ENCODE measurements at regions not wholly inside any gene's neighbourhood (a gene's known extent, or its start where the extent isn't known, plus 50 kb on each side); places are given as distances from the start of the nearest gene placed in this dataset.

GRCh38 chr9:107855164-107855563 lies 365.6 kb upstream of the KLF4 start:
- no peak overlapping the region for H3K4me3 ChIP-seq
- intact Hi-C loops (cut with DNase I; ENCODE audit: low total_unique reads), result no loop called here
- H3K4me1 ChIP-seq, result no peaks in the 10 kb centered on the region
- 97 to 100% (median 98%) methylated on average over 1 of the region's 1 CpG for WGBS, 5 donors
- H3K36me3 ChIP-seq, result no peaks in the 10 kb centered on the region
- TF ChIP-seq, protein P1, sequence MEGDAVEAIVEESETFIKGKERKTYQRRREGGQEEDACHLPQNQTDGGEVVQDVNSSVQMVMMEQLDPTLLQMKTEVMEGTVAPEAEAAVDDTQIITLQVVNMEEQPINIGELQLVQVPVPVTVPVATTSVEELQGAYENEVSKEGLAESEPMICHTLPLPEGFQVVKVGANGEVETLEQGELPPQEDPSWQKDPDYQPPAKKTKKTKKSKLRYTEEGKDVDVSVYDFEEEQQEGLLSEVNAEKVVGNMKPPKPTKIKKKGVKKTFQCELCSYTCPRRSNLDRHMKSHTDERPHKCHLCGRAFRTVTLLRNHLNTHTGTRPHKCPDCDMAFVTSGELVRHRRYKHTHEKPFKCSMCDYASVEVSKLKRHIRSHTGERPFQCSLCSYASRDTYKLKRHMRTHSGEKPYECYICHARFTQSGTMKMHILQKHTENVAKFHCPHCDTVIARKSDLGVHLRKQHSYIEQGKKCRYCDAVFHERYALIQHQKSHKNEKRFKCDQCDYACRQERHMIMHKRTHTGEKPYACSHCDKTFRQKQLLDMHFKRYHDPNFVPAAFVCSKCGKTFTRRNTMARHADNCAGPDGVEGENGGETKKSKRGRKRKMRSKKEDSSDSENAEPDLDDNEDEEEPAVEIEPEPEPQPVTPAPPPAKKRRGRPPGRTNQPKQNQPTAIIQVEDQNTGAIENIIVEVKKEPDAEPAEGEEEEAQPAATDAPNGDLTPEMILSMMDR (IDR thresholded peaks at IDR 0.05), result no peak
- no peak for TF ChIP-seq EP300 (IDR thresholded peaks at IDR 0.05)
- TF ChIP-seq POLR2AphosphoS5 (IDR thresholded peaks at IDR 0.05), result no peak
- TF ChIP-seq POLR2A (IDR thresholded peaks at IDR 0.05), result no peak
- H3K27ac ChIP-seq, result no peak overlapping the region
- peaks cover 8 to 24% (median 14%) of the 10 kb centered on the region in 4 donors for H3K9me3 ChIP-seq
- no peaks in the 10 kb centered on the region for H3K27me3 ChIP-seq
- no peak for DNase-seq

DNA sequence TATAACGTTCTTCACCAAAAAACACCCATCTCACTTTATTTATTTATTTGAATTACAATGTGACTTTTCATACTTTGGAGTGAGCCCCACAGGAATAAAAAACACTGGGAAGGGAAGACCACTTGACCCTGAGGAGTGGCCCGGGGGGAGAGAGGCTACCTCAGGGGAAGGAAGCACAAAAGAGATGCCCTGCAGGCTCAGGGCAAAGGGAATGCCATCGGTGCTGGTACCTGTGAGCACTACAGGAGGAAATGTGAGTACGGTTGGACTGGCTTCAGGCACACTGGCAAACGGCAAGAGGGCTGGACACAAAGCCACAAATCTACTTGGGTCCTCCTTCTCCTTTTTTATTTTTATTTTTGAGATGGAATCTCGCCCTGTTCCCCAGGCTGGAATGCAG lies 363.9 kb upstream of the KLF4 start:
- intact Hi-C loops (cut with DNase I; ENCODE audit: low total_unique reads), result no loop called here
- Histone ChIP-seq H3K27ac (no peak overlapping the region), H3K4me1 (peaks cover 0 to 7% (median 0%) of the 10 kb centered on the region in 4 donors), H3K27me3 (no peaks in the 10 kb centered on the region), H3K9me3 (peaks cover 8 to 19% (median 13%) of the 10 kb centered on the region in 4 donors), H3K4me3 (no peak overlapping the region), H3K36me3 (no peaks in the 10 kb centered on the region)
- TF ChIP-seq, protein P1 (IDR thresholded peaks at IDR 0.05), result no peak
- no peak for TF ChIP-seq POLR2AphosphoS5 (IDR thresholded peaks at IDR 0.05)
- TF ChIP-seq EP300 (IDR thresholded peaks at IDR 0.05), result no peak
- TF ChIP-seq POLR2A (IDR thresholded peaks at IDR 0.05), result no peak
- 80 to 93% (median 87%) methylated on average over 6 of the region's 6 CpGs for WGBS, 5 donors
- no peak for DNase-seq

DNA sequence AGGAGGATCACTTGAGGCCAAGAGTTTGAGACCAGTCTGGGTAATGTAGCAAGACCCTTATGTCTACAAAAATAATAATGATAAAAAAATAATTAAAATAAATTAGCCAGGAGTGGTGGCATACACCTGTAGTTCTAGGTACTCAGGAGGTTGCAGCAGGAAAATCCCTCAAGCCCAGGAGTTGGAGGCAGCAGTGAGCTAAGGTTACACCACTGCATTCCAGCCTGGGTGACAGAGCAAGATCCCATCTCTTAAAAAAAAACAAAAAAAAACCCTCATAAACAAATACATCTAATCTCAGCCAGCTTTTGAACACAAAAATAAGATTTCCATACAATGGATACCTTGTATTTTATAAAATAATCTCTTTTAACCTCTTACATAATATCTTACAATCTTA lies 363.3 kb upstream of the KLF4 start:
- no peak overlapping the region for H3K4me3 ChIP-seq
- intact Hi-C loops (cut with DNase I; ENCODE audit: low total_unique reads), result no loop called here
- H3K9me3 ChIP-seq, result peaks cover 8 to 19% (median 13%) of the 10 kb centered on the region in 4 donors
- TF ChIP-seq, protein P1 (IDR thresholded peaks at IDR 0.05), result no peak
- TF ChIP-seq POLR2AphosphoS5 (IDR thresholded peaks at IDR 0.05), result no peak
- TF ChIP-seq EP300 (IDR thresholded peaks at IDR 0.05), result no peak
- TF ChIP-seq POLR2A (IDR thresholded peaks at IDR 0.05), result no peak
- no peaks in the 10 kb centered on the region for H3K27me3 ChIP-seq
- DNase-seq, result no peak
- H3K4me1 ChIP-seq, result peaks cover 0 to 12% (median 0%) of the 10 kb centered on the region in 4 donors
- no peaks in the 10 kb centered on the region for H3K36me3 ChIP-seq
- no peak overlapping the region for H3K27ac ChIP-seq

GRCh38 chr9:107850653-107851052 lies 361.1 kb upstream of the KLF4 start:
- Histone ChIP-seq H3K27ac (no peak overlapping the region), H3K4me3 (no peak overlapping the region), H3K27me3 (no peaks in the 10 kb centered on the region), H3K9me3 (peaks cover 8 to 18% (median 9%) of the 10 kb centered on the region in 4 donors), H3K4me1 (peaks cover 0 to 15% (median 0%) of the 10 kb centered on the region in 4 donors), H3K36me3 (no peaks in the 10 kb centered on the region)
- TF ChIP-seq POLR2A (IDR thresholded peaks at IDR 0.05) (no peak), POLR2AphosphoS5 (IDR thresholded peaks at IDR 0.05) (no peak), EP300 (IDR thresholded peaks at IDR 0.05) (no peak)
- TF ChIP-seq, protein P1 (IDR thresholded peaks at IDR 0.05), result no peak
- 86 to 95% (median 93%) methylated on average over 6 of the region's 6 CpGs for WGBS, 5 donors
- intact Hi-C loops (cut with DNase I; ENCODE audit: low total_unique reads), result no loop called here
- DNase-seq, result no peak
